GM23338 (cell line): ENCODE measurements at regions not wholly inside any gene's neighbourhood (a gene's known extent, or its start where the extent isn't known, plus 50 kb on each side); places are given as distances from the start of the nearest gene placed in this dataset.

Source experiments
- CREB1 ChIP-seq: fragments of 250-450 bp; sonication (Bioruptor Pico); IDR thresholded peaks from 2 replicates; pipeline ENCODE4 v1.5.0; 2020; ENCODE audit warnings: low read depth, mild to moderate bottlenecking, moderate library complexity
- EZH2 ChIP-seq: fragments of 200-600 bp; sonication (generic); IDR thresholded peaks from one replicate; pipeline ENCODE4 v1.8.0; 2017; ENCODE audit warnings: antibody characterized with exemption, mild to moderate bottlenecking, low read depth; ENCODE audit not compliant: unreplicated experiment
- EZH2phosphoT487 ChIP-seq: fragments of 200-600 bp; sonication (generic); IDR thresholded peaks from one replicate; pipeline ENCODE4 v1.8.1; 2018; ENCODE audit warnings: antibody characterized with exemption; ENCODE audit not compliant: unreplicated experiment
- JUNB ChIP-seq: IDR thresholded peaks from one replicate; pipeline ENCODE4 v1.6.1; 2016; ENCODE audit warnings: antibody characterized with exemption; ENCODE audit not compliant: unreplicated experiment
- POLR2AphosphoS5 ChIP-seq: IDR thresholded peaks from 2 replicates; pipeline ENCODE4 v1.6.1; 2016; ENCODE audit warnings: antibody characterized with exemption, low read depth
- STAT1 ChIP-seq: IDR thresholded peaks from one replicate; pipeline ENCODE4 v1.6.1; 2016; ENCODE audit warnings: antibody characterized with exemption; ENCODE audit not compliant: unreplicated experiment
- ZNF331 ChIP-seq: fragments of 250-450 bp; sonication (Bioruptor Pico); IDR thresholded peaks from 2 replicates; pipeline ENCODE4 v1.5.0; 2020; ENCODE audit warnings: low read depth, mild to moderate bottlenecking, moderate library complexity
- TF ChIP-seq, protein P1 (sequence below), 2 experiments: fragments of 200-600 bp in 1 of 2; sonication (generic) in 1 of 2; conservative IDR thresholded peaks; 2 replicates each; pipeline versions ENCODE4 v1.5.1 to v1.6.1; 2016 to 2017; ENCODE audit warnings: antibody characterized with exemption in 2 of 2, low read depth in 2 of 2, mild to moderate bottlenecking in 2 of 2, moderate library complexity in 1 of 2
- TF ChIP-seq, protein P2 (sequence below): IDR thresholded peaks from 2 replicates; pipeline ENCODE4 v1.6.1; 2016; ENCODE audit warnings: antibody characterized with exemption

DNA sequence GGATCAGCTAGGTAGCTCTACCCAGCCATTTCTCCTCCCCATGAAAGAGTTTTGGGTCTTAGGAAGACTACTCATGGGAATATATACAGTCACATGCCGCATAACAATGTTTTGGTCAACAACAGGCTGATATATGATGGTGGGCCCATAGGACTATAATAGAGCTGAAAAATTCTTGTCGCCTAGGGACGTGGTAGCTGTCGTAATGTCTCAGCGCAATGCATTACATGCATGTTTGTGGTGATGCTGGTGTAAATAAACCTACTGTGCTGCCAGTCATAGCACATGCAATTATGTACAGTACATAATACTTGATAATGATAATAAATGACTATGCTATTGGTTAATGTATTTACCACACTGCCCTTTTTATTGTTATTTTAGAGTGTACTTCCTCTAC lies 78.2 kb upstream of the DLX6 start:
- TF ChIP-seq, protein P1, sequence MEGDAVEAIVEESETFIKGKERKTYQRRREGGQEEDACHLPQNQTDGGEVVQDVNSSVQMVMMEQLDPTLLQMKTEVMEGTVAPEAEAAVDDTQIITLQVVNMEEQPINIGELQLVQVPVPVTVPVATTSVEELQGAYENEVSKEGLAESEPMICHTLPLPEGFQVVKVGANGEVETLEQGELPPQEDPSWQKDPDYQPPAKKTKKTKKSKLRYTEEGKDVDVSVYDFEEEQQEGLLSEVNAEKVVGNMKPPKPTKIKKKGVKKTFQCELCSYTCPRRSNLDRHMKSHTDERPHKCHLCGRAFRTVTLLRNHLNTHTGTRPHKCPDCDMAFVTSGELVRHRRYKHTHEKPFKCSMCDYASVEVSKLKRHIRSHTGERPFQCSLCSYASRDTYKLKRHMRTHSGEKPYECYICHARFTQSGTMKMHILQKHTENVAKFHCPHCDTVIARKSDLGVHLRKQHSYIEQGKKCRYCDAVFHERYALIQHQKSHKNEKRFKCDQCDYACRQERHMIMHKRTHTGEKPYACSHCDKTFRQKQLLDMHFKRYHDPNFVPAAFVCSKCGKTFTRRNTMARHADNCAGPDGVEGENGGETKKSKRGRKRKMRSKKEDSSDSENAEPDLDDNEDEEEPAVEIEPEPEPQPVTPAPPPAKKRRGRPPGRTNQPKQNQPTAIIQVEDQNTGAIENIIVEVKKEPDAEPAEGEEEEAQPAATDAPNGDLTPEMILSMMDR (conservative IDR thresholded peaks at IDR 0.05; ENCODE audit: low read depth in 2 of 2) = no peak
- TF ChIP-seq EZH2phosphoT487 (no peak), CREB1 (CRISPR knock-in tag) (no peak), JUNB (no peak), EZH2 (no peak), ZNF331 (CRISPR knock-in tag) (no peak), POLR2AphosphoS5 (no peak), STAT1 (no peak)
- TF ChIP-seq, protein P2, sequence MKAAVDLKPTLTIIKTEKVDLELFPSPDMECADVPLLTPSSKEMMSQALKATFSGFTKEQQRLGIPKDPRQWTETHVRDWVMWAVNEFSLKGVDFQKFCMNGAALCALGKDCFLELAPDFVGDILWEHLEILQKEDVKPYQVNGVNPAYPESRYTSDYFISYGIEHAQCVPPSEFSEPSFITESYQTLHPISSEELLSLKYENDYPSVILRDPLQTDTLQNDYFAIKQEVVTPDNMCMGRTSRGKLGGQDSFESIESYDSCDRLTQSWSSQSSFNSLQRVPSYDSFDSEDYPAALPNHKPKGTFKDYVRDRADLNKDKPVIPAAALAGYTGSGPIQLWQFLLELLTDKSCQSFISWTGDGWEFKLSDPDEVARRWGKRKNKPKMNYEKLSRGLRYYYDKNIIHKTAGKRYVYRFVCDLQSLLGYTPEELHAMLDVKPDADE = no peak
